K562 (cell line): ENCODE measurements at regions not wholly inside any gene's neighbourhood (a gene's known extent, or its start where the extent isn't known, plus 50 kb on each side); places are given as distances from the start of the nearest gene placed in this dataset.

Source experiments
- ATAC-seq: fragments of 200-7000 bp; cut with Tn5 transposase; 3 replicates; pipeline ENCODE4 v1.9.1; 2020; ENCODE audit warnings: moderate library complexity
- BruUV-seq: library from RNA; stranded (reverse); fragments of 400-500 nt; replicated peaks from 2 replicates; lab custom pipeline; 2021; lab: Mats Ljungman, UMichigan
- CTCF ChIA-PET: fragments of 300-600 bp; formaldehyde crosslinking; extraction: SDS; loops from one replicate; lab custom pipeline; 2021; ENCODE audit warnings: low intra/inter-chr PET ratio; lab: Yijun Ruan, JAX
- POLR2A ChIA-PET: fragments of 300-600, 350-650 bp; sonication (Branson Sonifier 250); formaldehyde crosslinking; extraction: SDS; loops from one replicate; lab custom pipeline; 2021; ENCODE audit warnings: antibody characterized with exemption, inconsistent platforms; lab: Yijun Ruan, JAX
- DNase-seq, 4 experiments: peaks; one replicate each; pipeline versions ENCODE4 v3.0.0 to v3.0.0-alpha.2; 2011 to 2018; ENCODE audit warnings: low spot score in 3 of 4, mixed read lengths in 3 of 4; ENCODE audit errors: extremely low read depth in 1 of 4
- FAIRE-seq: peaks from 2 replicates; lab custom pipeline; 2011; peaks lifted over from hg19 to GRCh38; lab: Jason Lieb, UNC
- H2AFZ ChIP-seq: 2 replicates; pipeline ENCODE4 v1.6.0; 2011; ENCODE audit warnings: low read depth, low read length, control low read depth, inconsistent platforms
- H3K27ac ChIP-seq: fragments of 200-600 bp; 3 replicates; pipeline ENCODE4 v1.8.0; 2011; ENCODE audit warnings: low read depth, mild to moderate bottlenecking, control low read depth, inconsistent platforms, low read length, moderate library complexity, mixed read lengths; ENCODE audit errors: extremely low read depth
- H3K27me3 ChIP-seq, 2 experiments: fragments of 300-600 bp in 1 of 2; 2 replicates in 1 of 2; 3 replicates in 1 of 2; pipeline versions ENCODE4 v1.6.0 to v1.8.0; 2011; ENCODE audit warnings: inconsistent platforms in 2 of 2, low read length in 2 of 2, mild to moderate bottlenecking in 1 of 2, mixed read lengths in 1 of 2, moderate library complexity in 1 of 2; ENCODE audit not compliant: control insufficient read depth in 2 of 2, insufficient read depth in 2 of 2
- H3K36me3 ChIP-seq: fragments of 300-600 bp; 3 replicates; pipeline ENCODE4 v1.8.0; 2011; ENCODE audit warnings: mild to moderate bottlenecking, low read length, inconsistent platforms; ENCODE audit not compliant: control insufficient read depth, insufficient read depth
- H3K4me1 ChIP-seq, 2 experiments: fragments of 200-600 bp in 1 of 2; replicated peaks in 1 of 2; 2 replicates in 1 of 2; 3 replicates in 1 of 2; pipeline versions ENCODE4 v1.5.1 to v1.8.0; 2011; ENCODE audit warnings: inconsistent platforms in 2 of 2, low read length in 2 of 2, mild to moderate bottlenecking in 1 of 2, mixed read lengths in 1 of 2, moderate library complexity in 1 of 2; ENCODE audit not compliant: control insufficient read depth in 2 of 2, insufficient read depth in 2 of 2
- H3K4me2 ChIP-seq: 2 replicates; pipeline ENCODE4 v1.6.1; 2011; ENCODE audit warnings: low read length, control low read depth, inconsistent platforms, mixed read lengths; ENCODE audit not compliant: insufficient read depth
- H3K4me3 ChIP-seq: fragments of 200-600 bp; sonication (generic), shearing (Covaris generic); 2 replicates; pipeline ENCODE4 v1.5.1; 2016; ENCODE audit warnings: control low read depth, inconsistent platforms
- H3K79me2 ChIP-seq: fragments of 200-600 bp; 3 replicates; pipeline ENCODE4 v1.8.0; 2011; ENCODE audit warnings: low read length, inconsistent platforms; ENCODE audit not compliant: control insufficient read depth, insufficient read depth
- H3K9ac ChIP-seq, 2 experiments: 2 replicates each; pipeline versions ENCODE4 v1.6.0 to v1.6.1; 2011; ENCODE audit warnings: low read depth in 2 of 2, low read length in 2 of 2, control low read depth in 1 of 2, inconsistent platforms in 1 of 2, mild to moderate bottlenecking in 1 of 2, mixed read lengths in 1 of 2; ENCODE audit not compliant: insufficient read depth in 1 of 2
- H3K9me1 ChIP-seq: one replicate; pipeline ENCODE4 v1.6.0; 2011; ENCODE audit warnings: inconsistent platforms, mild to moderate bottlenecking, low read length, moderate library complexity; ENCODE audit not compliant: control insufficient read depth, insufficient read depth
- H3K9me3 ChIP-seq: replicated peaks from 2 replicates; pipeline ENCODE4 v1.5.1; 2011; ENCODE audit warnings: low read depth, low read length, inconsistent platforms; ENCODE audit not compliant: control insufficient read depth, insufficient read depth
- H4K20me1 ChIP-seq: replicated peaks from 2 replicates; pipeline ENCODE4 v1.6.1; 2011; ENCODE audit warnings: low read length, inconsistent platforms, mixed read lengths; ENCODE audit not compliant: control insufficient read depth, insufficient read depth
- CBFA2T3 ChIP-seq: fragments of 450-650 bp; IDR thresholded peaks from 2 replicates; pipeline ENCODE4 v1.6.1; 2017
- RAD51 ChIP-seq: fragments of 450-650 bp; IDR thresholded peaks from 2 replicates; pipeline ENCODE4 v1.7.1; 2016; ENCODE audit warnings: low read depth, mild to moderate bottlenecking, borderline replicate concordance
- RB1 ChIP-seq: fragments of 450-650 bp; IDR thresholded peaks from 2 replicates; pipeline ENCODE4 v1.6.1; 2017; ENCODE audit warnings: low read depth, mild to moderate bottlenecking
- SIN3A ChIP-seq, 2 experiments: fragments of 150-350 bp in 1 of 2; IDR thresholded peaks; 2 replicates each; pipeline ENCODE4 v1.6.1; 2011 to 2016; ENCODE audit warnings: borderline replicate concordance in 2 of 2, low read depth in 2 of 2, low read length in 2 of 2, mild to moderate bottlenecking in 2 of 2, moderate library complexity in 2 of 2; ENCODE audit not compliant: control insufficient read depth in 1 of 2
- SRSF9 ChIP-seq: fragments of 200-400 bp; formaldehyde crosslinking; IDR thresholded peaks from 2 replicates; pipeline ENCODE4 v1.6.1; 2017; ENCODE audit warnings: low read depth, low read length, borderline replicate concordance
- STAT5A ChIP-seq: IDR thresholded peaks from 2 replicates; pipeline ENCODE4 v1.6.1; 2012; ENCODE audit warnings: low read length, inconsistent platforms, borderline replicate concordance
- ZKSCAN3 ChIP-seq: fragments of 250-450 bp; sonication (Bioruptor Pico); IDR thresholded peaks from 2 replicates; pipeline ENCODE4 v1.4.0; 2020
- ZNF24 ChIP-seq: fragments of 450-650 bp; IDR thresholded peaks from 2 replicates; pipeline ENCODE4 v1.6.1; 2016
- ZNF316 ChIP-seq: fragments of 450-650 bp; IDR thresholded peaks from 2 replicates; pipeline ENCODE4 v1.6.1; 2016
- ZNF407 ChIP-seq: fragments of 450-650 bp; IDR thresholded peaks from 2 replicates; pipeline ENCODE4 v1.6.1; 2016; ENCODE audit warnings: low read depth
- ZNF445 ChIP-seq: fragments of 250-450 bp; sonication (Bioruptor Pico); IDR thresholded peaks from 2 replicates; pipeline ENCODE4 v1.4.0; 2020; ENCODE audit warnings: low read depth, mild to moderate bottlenecking, moderate library complexity
- WGBS: fragments of 100-300 bp; shearing (Covaris generic); methylation state at CpG from one replicate; pipeline ENCODE4 v1.1.6; 2016; ENCODE audit warnings: low coverage, mixed read lengths; ENCODE audit not compliant: insufficient coverage; ENCODE audit errors: missing lambda C conversion rate; 5-methylcytosine and 5-hydroxymethylcytosine counted together
- in situ Hi-C: fragments of 300-500 bp; cut with MboI; formaldehyde crosslinking; loops from 4 replicates; pipeline ENCODE4 v1.15.0; 2018; ENCODE audit warnings: inconsistent platforms, mixed read lengths
- intact Hi-C: fragments of 100-400 bp; cut with micrococcal nuclease; formaldehyde crosslinking; loops from 2 replicates; pipeline ENCODE4 v1.14.2; 2022

- in situ Hi-C loops (no loop called here), intact Hi-C loops (no loop called here)
- no peak overlapping the region for H3K27ac ChIP-seq
- H3K4me2 ChIP-seq: no peak overlapping the region
- H2AFZ ChIP-seq: no peak overlapping the region
- FAIRE-seq (no peak), DNase-seq (no peak), ATAC-seq (no peak)
- H3K9me1 ChIP-seq: no peaks in the 10 kb centered on the region
- POLR2A ChIA-PET: interaction anchor here (1.2 kb wide), 1 partner anchor 9 kb away, joined by 3 read pairs; no protein-coding TSS in a partner anchor
- no peak overlapping the region for H3K9ac ChIP-seq
- 85% methylated on average over 5 of the region's 8 CpGs for WGBS
- no peaks in the 10 kb centered on the region for H3K27me3 ChIP-seq
- TF ChIP-seq ZKSCAN3 (CRISPR knock-in tag) (no peak), RB1 (no peak), SIN3A (IDR thresholded peaks at IDR 0.05; ENCODE audit: borderline replicate concordance in 2 of 2, control insufficient read depth in 1 of 2, low read depth in 2 of 2, low read length in 2 of 2) (no peak), SRSF9 (no peak), CBFA2T3 (no peak), ZNF24 (no peak)
- no peaks in the 10 kb centered on the region for H3K9me3 ChIP-seq
- H4K20me1 ChIP-seq: no peaks in the 10 kb centered on the region
- H3K4me1 ChIP-seq: peaks cover 0 to 23% of the 10 kb centered on the region in 2 experiments; a peak in 4 of 5 replicates
- H3K36me3 ChIP-seq: no peaks in the 10 kb centered on the region
- no peak overlapping the region for H3K4me3 ChIP-seq
- no TSS peak for BruUV-seq
- no peaks in the 10 kb centered on the region for H3K79me2 ChIP-seq
- CTCF ChIA-PET: no interaction called here
Measured at GRCh38 chr10:91574236-91574635, 58.6 kb downstream of the PPP1R3C start.

- WGBS: 100% methylated on average over 3 of the region's 3 CpGs
- intact Hi-C loops (no loop called here), in situ Hi-C loops (no loop called here)
- H3K4me1 ChIP-seq: peaks cover 0 to 24% of the 10 kb centered on the region in 2 experiments; a peak in 4 of 5 replicates
- no peaks in the 10 kb centered on the region for H3K9me3 ChIP-seq
- POLR2A ChIA-PET: interaction anchor here (1.2 kb wide), 1 partner anchor 10 kb away, joined by 3 read pairs; no protein-coding TSS in a partner anchor
- FAIRE-seq (no peak), DNase-seq (no peak), ATAC-seq (no peak)
- H3K4me2 ChIP-seq: no peak overlapping the region
- H3K27me3 ChIP-seq: no peaks in the 10 kb centered on the region
- H3K79me2 ChIP-seq: no peaks in the 10 kb centered on the region
- no peaks in the 10 kb centered on the region for H3K36me3 ChIP-seq
- no peak overlapping the region for H2AFZ ChIP-seq
- H3K9me1 ChIP-seq: no peaks in the 10 kb centered on the region
- no TSS peak for BruUV-seq
- no peak overlapping the region for H3K4me3 ChIP-seq
- no peak overlapping the region for H3K9ac ChIP-seq
- H3K27ac ChIP-seq: no peak overlapping the region
- H4K20me1 ChIP-seq: no peaks in the 10 kb centered on the region
- CTCF ChIA-PET: no interaction called here
- TF ChIP-seq STAT5A (no peak), ZNF445 (no peak), RAD51 (no peak), ZNF316 (no peak), ZNF407 (no peak)
Measured at GRCh38 chr10:91573320-91573719, 59.6 kb downstream of the PPP1R3C start.
